ENCODE measurements at regions not wholly inside any gene's neighbourhood (a gene's known extent, or its start where the extent isn't known, plus 50 kb on each side); places are given as distances from the start of the nearest gene placed in this dataset.

DNA sequence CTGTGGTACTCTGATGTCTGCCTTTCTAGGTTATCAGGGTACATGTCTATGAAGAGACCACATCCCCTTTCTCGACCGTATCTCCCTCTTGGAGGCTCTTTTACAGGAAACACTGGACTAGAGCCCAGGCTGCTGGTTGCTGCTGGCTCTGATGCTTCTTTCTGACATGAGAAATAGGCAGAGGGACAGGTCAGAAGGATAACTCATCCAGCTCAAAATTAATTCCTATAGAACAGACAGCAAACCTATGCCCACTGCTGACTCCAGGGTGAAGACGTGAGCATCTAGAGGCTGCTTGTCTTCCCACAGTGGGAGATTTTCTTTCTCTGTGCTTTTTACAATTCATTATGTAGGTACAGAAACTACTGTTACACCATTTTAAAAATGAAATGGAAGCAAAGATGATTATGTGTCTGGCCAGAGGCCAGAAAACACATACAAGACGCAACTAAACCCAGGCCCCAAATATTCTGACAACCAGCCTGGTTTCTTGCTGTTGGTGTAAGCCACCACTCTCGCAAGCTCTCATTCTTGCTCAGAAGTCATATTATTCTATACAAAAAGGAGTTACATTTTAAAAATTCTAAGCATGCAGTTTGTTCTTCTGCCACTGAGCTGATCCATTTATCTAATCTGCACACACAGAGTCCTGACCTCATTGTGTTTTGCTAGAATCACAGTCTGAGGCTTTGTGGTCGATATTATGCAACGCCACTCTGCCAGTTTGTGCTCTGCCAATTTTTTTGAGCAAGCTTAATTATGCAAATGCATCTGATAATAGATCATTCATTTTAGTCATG lies 424.3 kb downstream of the KIF20B start:
- Histone ChIP-seq H3K4me1 (ENCODE audit: insufficient read depth, low read length) (peaks cover 5% of the 10 kb centered on the region), H2AFZ (ENCODE audit: low read depth, low read length) (no peak overlapping the region), H3K79me2 (ENCODE audit: insufficient read depth, low read length) (no peaks in the 10 kb centered on the region), H3K27me3 (ENCODE audit: insufficient read depth, low read length) (no peaks in the 10 kb centered on the region), H4K20me1 (ENCODE audit: insufficient read depth, low read length) (no peaks in the 10 kb centered on the region), H3K4me2 (ENCODE audit: low read length) (peak overlapping the region; percentile 21), H3K36me3 (ENCODE audit: insufficient read depth, low read length) (no peaks in the 10 kb centered on the region), H3K9ac (ENCODE audit: low read length) (no peak overlapping the region), H3K27ac (ENCODE audit: low read depth, low read length) (peak overlapping the region; percentile 18), H3K9me3 (ENCODE audit: insufficient read depth, low read depth, low read length) (no peaks in the 10 kb centered on the region), H3K4me3 (ENCODE audit: insufficient read depth, low read depth, low read length) (no peak overlapping the region)
- H3K4me1 Mint-ChIP-seq (ENCODE audit: low read depth, unreplicated experiment) = no peaks in the 10 kb centered on the region
- peaks cover 3% of the 10 kb centered on the region for H3K9me3 Mint-ChIP-seq (ENCODE audit: unreplicated experiment)
- H3K4me3 Mint-ChIP-seq (ENCODE audit: unreplicated experiment) = no peak overlapping the region
- FAIRE-seq = no peak
- H3K27me3 Mint-ChIP-seq (ENCODE audit: low read depth, unreplicated experiment) = no peaks in the 10 kb centered on the region
- H3K36me3 Mint-ChIP-seq (ENCODE audit: low read depth, unreplicated experiment) = no peaks in the 10 kb centered on the region
- DNase-seq (ENCODE audit: low read depth) = peak; percentile 94
- no peak overlapping the region for H3K27ac Mint-ChIP-seq (ENCODE audit: unreplicated experiment)
- TF ChIP-seq, protein P1, sequence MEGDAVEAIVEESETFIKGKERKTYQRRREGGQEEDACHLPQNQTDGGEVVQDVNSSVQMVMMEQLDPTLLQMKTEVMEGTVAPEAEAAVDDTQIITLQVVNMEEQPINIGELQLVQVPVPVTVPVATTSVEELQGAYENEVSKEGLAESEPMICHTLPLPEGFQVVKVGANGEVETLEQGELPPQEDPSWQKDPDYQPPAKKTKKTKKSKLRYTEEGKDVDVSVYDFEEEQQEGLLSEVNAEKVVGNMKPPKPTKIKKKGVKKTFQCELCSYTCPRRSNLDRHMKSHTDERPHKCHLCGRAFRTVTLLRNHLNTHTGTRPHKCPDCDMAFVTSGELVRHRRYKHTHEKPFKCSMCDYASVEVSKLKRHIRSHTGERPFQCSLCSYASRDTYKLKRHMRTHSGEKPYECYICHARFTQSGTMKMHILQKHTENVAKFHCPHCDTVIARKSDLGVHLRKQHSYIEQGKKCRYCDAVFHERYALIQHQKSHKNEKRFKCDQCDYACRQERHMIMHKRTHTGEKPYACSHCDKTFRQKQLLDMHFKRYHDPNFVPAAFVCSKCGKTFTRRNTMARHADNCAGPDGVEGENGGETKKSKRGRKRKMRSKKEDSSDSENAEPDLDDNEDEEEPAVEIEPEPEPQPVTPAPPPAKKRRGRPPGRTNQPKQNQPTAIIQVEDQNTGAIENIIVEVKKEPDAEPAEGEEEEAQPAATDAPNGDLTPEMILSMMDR (IDR thresholded peaks at IDR 0.05; ENCODE audit: insufficient read depth, low read depth, low read length) = peak; percentile 13
- TF ChIP-seq EZH2 (IDR thresholded peaks at IDR 0.05; ENCODE audit: insufficient read depth, low read length) = no peak

DNA sequence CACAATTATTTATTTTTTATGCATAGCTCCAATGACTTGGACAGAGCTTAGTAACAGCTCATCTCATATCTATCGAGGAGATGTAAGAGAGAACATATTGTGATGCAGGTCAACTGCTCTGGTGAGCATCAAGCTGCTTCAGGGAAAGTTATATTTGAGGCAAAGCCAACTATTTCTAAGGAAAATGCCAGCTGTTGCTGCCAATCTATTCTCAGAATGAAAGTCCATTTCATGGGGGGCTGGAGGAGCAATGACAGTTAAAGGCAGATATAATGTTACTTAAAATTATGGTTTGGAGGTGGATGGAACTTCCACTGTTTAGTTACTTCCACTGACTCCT lies 424.8 kb downstream of the KIF20B start:
- TF ChIP-seq, protein P1 (IDR thresholded peaks at IDR 0.05; ENCODE audit: insufficient read depth, low read depth, low read length) = no peak
- TF ChIP-seq EZH2 (IDR thresholded peaks at IDR 0.05; ENCODE audit: insufficient read depth, low read length) = no peak
- Mint-ChIP-seq H3K27me3 (ENCODE audit: low read depth, unreplicated experiment) (no peaks in the 10 kb centered on the region), H3K27ac (ENCODE audit: unreplicated experiment) (no peak overlapping the region), H3K9me3 (ENCODE audit: unreplicated experiment) (peaks cover 2% of the 10 kb centered on the region), H3K4me1 (ENCODE audit: low read depth, unreplicated experiment) (no peaks in the 10 kb centered on the region), H3K4me3 (ENCODE audit: unreplicated experiment) (no peak overlapping the region), H3K36me3 (ENCODE audit: low read depth, unreplicated experiment) (no peaks in the 10 kb centered on the region)
- no peaks in the 10 kb centered on the region for H3K27me3 ChIP-seq (ENCODE audit: insufficient read depth, low read length)
- no peaks in the 10 kb centered on the region for H4K20me1 ChIP-seq (ENCODE audit: insufficient read depth, low read length)
- no peak overlapping the region for H3K4me3 ChIP-seq (ENCODE audit: insufficient read depth, low read depth, low read length)
- H3K27ac ChIP-seq (ENCODE audit: low read depth, low read length) = no peak overlapping the region
- H3K9ac ChIP-seq (ENCODE audit: low read length) = no peak overlapping the region
- no peaks in the 10 kb centered on the region for H3K36me3 ChIP-seq (ENCODE audit: insufficient read depth, low read length)
- H3K4me2 ChIP-seq (ENCODE audit: low read length) = no peak overlapping the region
- H3K4me1 ChIP-seq (ENCODE audit: insufficient read depth, low read length) = peaks cover 5% of the 10 kb centered on the region
- DNase-seq (ENCODE audit: low read depth) (no peak), FAIRE-seq (no peak)
- no peak overlapping the region for H2AFZ ChIP-seq (ENCODE audit: low read depth, low read length)
- H3K79me2 ChIP-seq (ENCODE audit: insufficient read depth, low read length) = no peaks in the 10 kb centered on the region
- no peaks in the 10 kb centered on the region for H3K9me3 ChIP-seq (ENCODE audit: insufficient read depth, low read depth, low read length)
